ENCODE measurements at regions not wholly inside any gene's neighbourhood (a gene's known extent, or its start where the extent isn't known, plus 50 kb on each side); places are given as distances from the start of the nearest gene placed in this dataset.

DNA sequence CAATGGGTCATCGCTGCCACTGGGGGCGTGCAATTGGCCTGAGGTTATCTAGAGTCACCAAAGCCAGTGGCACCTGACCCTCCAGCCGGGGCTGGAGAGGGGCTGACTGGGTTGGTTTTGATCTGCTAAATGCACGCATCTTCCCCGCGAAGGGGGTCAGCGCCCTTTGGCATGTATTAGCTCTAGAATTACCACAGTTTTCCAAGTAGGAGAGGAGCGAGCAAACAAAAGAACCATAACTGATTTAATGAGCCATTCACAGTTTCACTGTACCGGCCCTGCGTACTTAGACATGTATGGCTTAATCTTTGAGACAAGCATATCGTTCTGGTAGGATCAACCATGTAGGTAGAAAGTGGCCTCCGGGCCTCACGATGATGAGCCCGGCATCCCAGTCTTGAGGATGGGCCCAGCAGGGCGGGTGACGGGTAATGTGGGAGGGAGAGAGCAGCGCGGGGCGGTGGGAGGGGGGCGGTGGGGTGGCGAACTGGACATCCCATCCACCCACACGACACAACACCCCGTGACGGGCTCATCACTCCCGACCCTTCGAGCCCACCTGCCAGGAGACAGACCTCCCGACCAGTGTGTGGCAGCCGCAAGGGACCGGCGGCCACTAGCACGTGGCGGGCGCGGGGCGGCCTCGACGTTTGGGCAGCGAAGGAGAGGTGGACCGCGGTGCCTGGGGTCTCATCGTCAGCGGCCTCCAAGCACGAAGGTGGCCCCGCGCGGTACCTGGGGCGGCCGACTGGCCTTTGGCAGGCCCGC is 1957.5 kb upstream of the DEFB115 start:
- Histone ChIP-seq H3K9ac (no peak overlapping the region), H2AFZ (ENCODE audit: low read depth) (no peak overlapping the region), H3K27me3 (ENCODE audit: insufficient read depth, low read depth) (no peaks in the 10 kb centered on the region), H4K20me1 (ENCODE audit: insufficient read depth) (no peaks in the 10 kb centered on the region), H3K36me3 (ENCODE audit: insufficient read depth) (no peaks in the 10 kb centered on the region), H3K4me2 (no peak overlapping the region), H3K4me1 (ENCODE audit: low read depth, poor library complexity, severe bottlenecking) (no peaks in the 10 kb centered on the region), H3K27ac (no peak overlapping the region), H3K79me2 (ENCODE audit: insufficient read depth, low read depth) (no peaks in the 10 kb centered on the region), H3K4me3 (IDR thresholded peaks at IDR 0.05; ENCODE audit: insufficient read depth, low read depth, low read length) (no peak overlapping the region)
- no peak for TF ChIP-seq CTCF (conservative IDR thresholded peaks at IDR 0.05; ENCODE audit: low read depth, low read length)

DNA sequence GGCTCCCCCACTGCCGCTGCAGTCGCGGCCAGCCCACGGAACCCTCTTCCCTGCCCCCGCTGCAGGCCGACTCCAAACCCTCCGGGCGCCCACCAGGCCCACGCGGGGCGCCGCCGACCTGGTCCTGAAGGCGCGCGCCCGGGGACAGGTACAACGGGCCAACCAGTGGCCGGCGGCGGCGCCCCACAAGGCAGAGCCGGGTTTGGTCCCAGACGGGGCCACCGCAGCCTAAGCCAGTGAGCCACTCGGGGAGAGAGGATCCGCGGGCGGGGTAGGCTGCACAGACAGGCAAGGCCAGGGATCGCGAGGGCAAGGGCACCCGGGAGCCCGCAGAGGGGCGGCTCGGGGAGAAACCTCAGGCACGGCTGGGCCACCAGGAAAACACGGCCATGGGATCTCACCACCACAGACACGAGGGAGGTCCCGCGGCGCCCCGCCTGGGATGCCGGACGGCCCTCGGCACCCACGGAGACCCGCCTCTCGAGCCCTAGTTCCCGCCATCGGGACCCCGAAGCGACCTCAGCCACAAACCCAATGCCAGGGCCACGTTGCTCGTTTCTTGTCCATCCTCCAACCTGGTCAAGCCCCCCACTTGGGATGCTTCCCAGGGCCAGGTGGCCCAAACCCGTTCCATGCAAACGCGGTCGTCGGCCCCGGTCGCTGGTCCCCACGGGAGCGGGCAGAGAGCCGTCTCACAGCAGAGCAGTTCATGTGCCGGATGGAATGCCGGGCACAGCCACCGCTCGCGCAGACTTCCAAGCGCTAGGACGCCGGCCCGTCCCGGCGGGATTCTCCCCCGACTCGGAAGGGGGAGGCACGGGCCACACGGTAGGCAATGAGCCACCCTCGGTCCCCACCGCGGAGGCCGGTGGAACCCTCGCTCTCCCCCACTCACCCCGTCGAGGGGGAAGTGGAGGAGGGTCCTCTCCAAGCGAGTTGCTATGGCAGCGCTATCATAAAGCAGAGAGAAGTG is 1956.6 kb upstream of the DEFB115 start:
- Histone ChIP-seq H3K4me2 (no peak overlapping the region), H3K9ac (no peak overlapping the region), H2AFZ (ENCODE audit: low read depth) (no peak overlapping the region), H3K79me2 (ENCODE audit: insufficient read depth, low read depth) (no peaks in the 10 kb centered on the region), H4K20me1 (ENCODE audit: insufficient read depth) (no peaks in the 10 kb centered on the region), H3K4me1 (ENCODE audit: low read depth, poor library complexity, severe bottlenecking) (no peaks in the 10 kb centered on the region), H3K36me3 (ENCODE audit: insufficient read depth) (no peaks in the 10 kb centered on the region), H3K27ac (no peak overlapping the region), H3K27me3 (ENCODE audit: insufficient read depth, low read depth) (no peaks in the 10 kb centered on the region), H3K4me3 (IDR thresholded peaks at IDR 0.05; ENCODE audit: insufficient read depth, low read depth, low read length) (no peak overlapping the region)
- no peak for TF ChIP-seq CTCF (conservative IDR thresholded peaks at IDR 0.05; ENCODE audit: low read depth, low read length)

DNA sequence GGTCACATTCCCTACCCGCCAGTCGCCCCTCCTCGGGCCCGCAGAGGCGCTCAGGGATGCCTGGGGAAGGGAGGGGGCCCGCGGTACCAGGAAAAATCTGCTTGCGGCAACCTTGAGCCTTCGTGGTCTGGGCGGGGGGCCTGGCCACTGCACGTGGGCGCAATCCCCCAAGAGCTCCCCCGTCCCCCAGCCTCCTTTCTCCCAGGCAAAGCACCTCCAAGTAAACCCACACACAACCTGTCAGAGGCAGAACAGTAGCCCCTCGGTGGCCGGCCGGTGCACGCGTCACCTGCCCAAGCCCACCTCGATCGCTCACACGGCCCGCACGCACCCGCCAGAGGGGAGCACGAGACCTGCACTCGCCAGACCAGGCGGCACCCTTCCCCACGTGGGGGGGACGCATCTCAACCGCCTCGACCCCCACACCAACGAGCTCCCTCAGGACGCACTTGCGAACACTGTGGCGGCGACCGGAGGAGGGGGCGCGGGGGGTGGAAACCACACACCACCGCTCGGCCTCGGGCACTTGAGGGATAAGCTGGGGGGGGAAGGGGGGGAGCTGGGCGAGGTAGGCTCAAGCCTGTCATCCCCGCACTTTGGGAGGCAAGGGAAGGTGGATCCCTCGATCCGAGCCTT is 1955.7 kb upstream of the DEFB115 start:
- Histone ChIP-seq H3K4me2 (no peak overlapping the region), H3K36me3 (ENCODE audit: insufficient read depth) (no peaks in the 10 kb centered on the region), H3K27ac (no peak overlapping the region), H3K27me3 (ENCODE audit: insufficient read depth, low read depth) (no peaks in the 10 kb centered on the region), H2AFZ (ENCODE audit: low read depth) (no peak overlapping the region), H3K9ac (no peak overlapping the region), H4K20me1 (ENCODE audit: insufficient read depth) (no peaks in the 10 kb centered on the region), H3K4me1 (ENCODE audit: low read depth, poor library complexity, severe bottlenecking) (no peaks in the 10 kb centered on the region), H3K4me3 (IDR thresholded peaks at IDR 0.05; ENCODE audit: insufficient read depth, low read depth, low read length) (no peak overlapping the region), H3K79me2 (ENCODE audit: insufficient read depth, low read depth) (no peaks in the 10 kb centered on the region)
- TF ChIP-seq CTCF (conservative IDR thresholded peaks at IDR 0.05; ENCODE audit: low read depth, low read length): no peak

DNA sequence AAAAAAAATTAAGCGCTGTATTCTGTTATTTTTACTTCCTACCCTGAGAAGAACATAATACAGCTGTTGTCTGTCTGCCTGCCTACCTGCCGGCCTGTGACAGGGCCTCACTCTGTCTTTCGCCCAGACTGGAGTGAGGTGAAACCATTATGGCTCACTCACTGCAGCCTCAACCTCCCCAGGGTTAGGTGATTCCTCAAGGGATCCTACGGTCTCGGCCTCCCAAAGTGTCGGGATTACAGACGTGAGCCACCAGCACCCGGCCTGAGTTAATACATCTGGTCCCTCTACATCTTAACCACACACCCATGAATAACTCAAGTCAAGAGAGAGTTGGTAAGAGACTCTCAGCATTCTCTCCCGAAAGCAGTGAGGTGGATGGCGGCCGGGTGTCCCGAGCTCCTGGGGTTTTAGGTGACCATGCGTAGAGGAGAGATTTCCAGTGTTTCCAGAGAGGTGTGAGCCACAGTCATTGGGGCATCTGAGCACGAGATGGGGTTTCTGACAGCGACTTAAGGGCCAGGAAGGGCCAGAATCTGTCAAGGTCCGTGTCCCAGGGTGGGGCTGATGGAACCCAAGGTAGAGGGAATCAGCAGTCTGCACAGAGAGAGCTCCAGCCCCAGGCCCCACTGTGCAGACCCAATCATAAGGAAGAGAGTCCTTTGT is 1954.4 kb upstream of the DEFB115 start:
- no peaks in the 10 kb centered on the region for H3K4me1 ChIP-seq (ENCODE audit: low read depth, poor library complexity, severe bottlenecking)
- TF ChIP-seq CTCF (conservative IDR thresholded peaks at IDR 0.05; ENCODE audit: low read depth, low read length): no peak
- no peaks in the 10 kb centered on the region for H3K27me3 ChIP-seq (ENCODE audit: insufficient read depth, low read depth)
- no peak overlapping the region for H3K27ac ChIP-seq
- no peaks in the 10 kb centered on the region for H3K79me2 ChIP-seq (ENCODE audit: insufficient read depth, low read depth)
- no peaks in the 10 kb centered on the region for H3K36me3 ChIP-seq (ENCODE audit: insufficient read depth)
- no peak overlapping the region for H3K9ac ChIP-seq
- no peak overlapping the region for H2AFZ ChIP-seq (ENCODE audit: low read depth)
- H3K4me2 ChIP-seq: no peak overlapping the region
- H4K20me1 ChIP-seq (ENCODE audit: insufficient read depth): no peaks in the 10 kb centered on the region
- no peak overlapping the region for H3K4me3 ChIP-seq (IDR thresholded peaks at IDR 0.05; ENCODE audit: insufficient read depth, low read depth, low read length)
